Gastrocnemius medialis (tissue), 4 donors: ENCODE measurements at regions not wholly inside any gene's neighbourhood (a gene's known extent, or its start where the extent isn't known, plus 50 kb on each side); places are given as distances from the start of the nearest gene placed in this dataset.

ENCODE experiments used
- ATAC-seq, 2 donors: fragments of 150-250 bp; one replicate each; pipeline ENCODE4 v1.9.1; 2016
- DNase-seq, 2 donors: peaks; one replicate each; pipeline ENCODE4 v3.0.0-alpha.2; 2019
- H3K27ac ChIP-seq, 4 donors: fragments of 200-600 bp; sonication (generic); 1 replicate in 1 of 4; 2 replicates in 3 of 4; pipeline ENCODE4 v1.5.1; 2016 to 2018; ENCODE audit warnings: mild to moderate bottlenecking in 2 of 4, moderate library complexity in 1 of 4
- H3K27me3 ChIP-seq, 3 donors: fragments of 200-600 bp; sonication (generic) in 2 of 3; 1 replicate in 1 of 3; 2 replicates in 2 of 3; pipeline versions ENCODE4 v1.5.1 to v1.6.0; 2016 to 2019; ENCODE audit warnings: mild to moderate bottlenecking in 1 of 3, moderate library complexity in 1 of 3
- H3K36me3 ChIP-seq, 2 donors: fragments of 200-600 bp; sonication (generic) in 1 of 2; one replicate each; pipeline ENCODE4 v1.5.1; 2017 to 2018
- H3K4me1 ChIP-seq, 2 donors: fragments of 200-600 bp; sonication (generic) in 1 of 2; one replicate each; pipeline ENCODE4 v1.5.1; 2016 to 2017; ENCODE audit warnings: mild to moderate bottlenecking in 2 of 2
- H3K4me3 ChIP-seq, 4 donors: fragments of 200-600 bp; sonication (generic) in 3 of 4; 1 replicate in 1 of 4; 2 replicates in 3 of 4; pipeline ENCODE4 v1.5.1; 2016 to 2019; ENCODE audit warnings: mild to moderate bottlenecking in 2 of 4
- H3K9me3 ChIP-seq, 3 donors: fragments of 200-600 bp; sonication (generic) in 2 of 3; 1 replicate in 1 of 3; 2 replicates in 2 of 3; pipeline ENCODE4 v1.5.1; 2016 to 2019
- POLR2A ChIP-seq, 2 donors: fragments of 450-650 bp; IDR thresholded peaks; one replicate each; pipeline ENCODE4 v1.6.1; 2017; ENCODE audit warnings: antibody characterized with exemption in 2 of 2, mild to moderate bottlenecking in 2 of 2, moderate library complexity in 2 of 2
- in situ Hi-C, 4 donors: fragments of 200-750 bp; cut with MboI; loops; one replicate each; pipeline versions ENCODE4 v1.15.0 to v1.8.0; 2017; ENCODE audit warnings: low sequenced_read_pairs in 4 of 4
- intact Hi-C: fragments of 100-400 bp; cut with DNase I; formaldehyde crosslinking; loops from one replicate; pipeline ENCODE4 v1.15.1; 2023; ENCODE audit warnings: low total_unique reads
- TF ChIP-seq, protein P1 (sequence below), 5 experiments: fragments of 450-650 bp in 3 of 5; fragments of 200-600 bp in 2 of 5; sonication (generic) in 2 of 5; IDR thresholded peaks in 4 of 5; conservative IDR thresholded peaks in 1 of 5; 1 replicate in 4 of 5; 2 replicates in 1 of 5; pipeline ENCODE4 v1.5.1; 2016 to 2019; ENCODE audit warnings: antibody characterized with exemption in 5 of 5, mild to moderate bottlenecking in 3 of 5, moderate library complexity in 3 of 5

- DNase-seq (no peak), ATAC-seq (no peak)
- H3K27ac ChIP-seq = no peak overlapping the region
- no peaks in the 10 kb centered on the region for H3K9me3 ChIP-seq
- in situ Hi-C loops (no loop called here), intact Hi-C loops (no loop called here)
- H3K4me3 ChIP-seq = no peak overlapping the region
- H3K36me3 ChIP-seq = no peaks in the 10 kb centered on the region
- H3K27me3 ChIP-seq = no peaks in the 10 kb centered on the region
- no peaks in the 10 kb centered on the region for H3K4me1 ChIP-seq
- TF ChIP-seq, protein P1, sequence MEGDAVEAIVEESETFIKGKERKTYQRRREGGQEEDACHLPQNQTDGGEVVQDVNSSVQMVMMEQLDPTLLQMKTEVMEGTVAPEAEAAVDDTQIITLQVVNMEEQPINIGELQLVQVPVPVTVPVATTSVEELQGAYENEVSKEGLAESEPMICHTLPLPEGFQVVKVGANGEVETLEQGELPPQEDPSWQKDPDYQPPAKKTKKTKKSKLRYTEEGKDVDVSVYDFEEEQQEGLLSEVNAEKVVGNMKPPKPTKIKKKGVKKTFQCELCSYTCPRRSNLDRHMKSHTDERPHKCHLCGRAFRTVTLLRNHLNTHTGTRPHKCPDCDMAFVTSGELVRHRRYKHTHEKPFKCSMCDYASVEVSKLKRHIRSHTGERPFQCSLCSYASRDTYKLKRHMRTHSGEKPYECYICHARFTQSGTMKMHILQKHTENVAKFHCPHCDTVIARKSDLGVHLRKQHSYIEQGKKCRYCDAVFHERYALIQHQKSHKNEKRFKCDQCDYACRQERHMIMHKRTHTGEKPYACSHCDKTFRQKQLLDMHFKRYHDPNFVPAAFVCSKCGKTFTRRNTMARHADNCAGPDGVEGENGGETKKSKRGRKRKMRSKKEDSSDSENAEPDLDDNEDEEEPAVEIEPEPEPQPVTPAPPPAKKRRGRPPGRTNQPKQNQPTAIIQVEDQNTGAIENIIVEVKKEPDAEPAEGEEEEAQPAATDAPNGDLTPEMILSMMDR (IDR thresholded peaks at IDR 0.05 in 4 of 5, conservative IDR thresholded peaks at IDR 0.05 in 1 of 5) = no peak
- TF ChIP-seq POLR2A (IDR thresholded peaks at IDR 0.05) = no peak
These were observed 410.7 kb downstream of the SHISA9 start for GRCh38 chr16:13312063-13312462.

DNA sequence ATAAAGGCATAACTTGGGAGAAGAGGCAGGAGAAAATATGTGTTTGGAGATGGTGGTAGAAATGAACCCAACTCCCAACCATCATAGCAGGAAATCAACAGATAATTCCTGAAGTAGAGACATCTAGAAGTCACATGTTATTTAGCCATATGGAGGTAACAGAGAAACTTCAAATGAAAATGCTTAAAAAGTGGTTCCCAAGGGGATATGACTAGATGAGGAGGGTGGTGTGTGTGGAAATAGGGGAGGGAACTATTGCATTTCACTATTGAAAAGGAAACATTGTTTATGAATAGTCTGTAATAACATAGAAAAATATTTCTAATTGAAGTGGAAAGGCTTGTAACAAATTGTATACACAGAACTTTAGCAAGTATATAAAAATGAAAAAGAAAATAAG lies 412.0 kb downstream of the SHISA9 start:
- DNase-seq (no peak), ATAC-seq (no peak)
- no peaks in the 10 kb centered on the region for H3K4me1 ChIP-seq
- intact Hi-C loops (no loop called here), in situ Hi-C loops (no loop called here)
- TF ChIP-seq, protein P1 (IDR thresholded peaks at IDR 0.05 in 4 of 5, conservative IDR thresholded peaks at IDR 0.05 in 1 of 5) = no peak
- TF ChIP-seq POLR2A (IDR thresholded peaks at IDR 0.05) = no peak
- no peak overlapping the region for H3K27ac ChIP-seq
- no peaks in the 10 kb centered on the region for H3K9me3 ChIP-seq
- no peaks in the 10 kb centered on the region for H3K36me3 ChIP-seq
- H3K27me3 ChIP-seq = no peaks in the 10 kb centered on the region
- no peak overlapping the region for H3K4me3 ChIP-seq

DNA sequence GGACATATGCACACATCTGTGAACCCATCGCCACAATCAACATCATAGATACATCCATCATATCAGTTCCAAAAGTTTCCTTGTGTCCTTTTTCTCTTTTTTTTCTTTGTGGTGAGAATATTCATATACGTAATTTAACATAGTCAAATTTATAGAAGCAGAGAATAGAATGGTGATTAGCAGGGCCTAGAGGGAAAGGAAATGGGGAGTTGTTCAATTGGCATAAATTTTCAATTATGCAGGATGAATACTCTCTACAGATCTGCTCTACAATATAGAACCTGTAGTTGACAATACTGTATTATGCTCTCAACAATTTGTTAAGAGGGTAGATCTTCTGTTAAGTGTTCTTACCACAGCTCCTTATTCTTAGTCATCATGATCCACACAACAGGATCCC lies 413.2 kb downstream of the SHISA9 start:
- Histone ChIP-seq H3K4me3 (no peak overlapping the region), H3K36me3 (no peaks in the 10 kb centered on the region), H3K27ac (no peak overlapping the region), H3K27me3 (no peaks in the 10 kb centered on the region), H3K4me1 (no peaks in the 10 kb centered on the region), H3K9me3 (no peaks in the 10 kb centered on the region)
- intact Hi-C loops (no loop called here), in situ Hi-C loops (no loop called here)
- DNase-seq (no peak), ATAC-seq (no peak)
- TF ChIP-seq, protein P1 (IDR thresholded peaks at IDR 0.05 in 4 of 5, conservative IDR thresholded peaks at IDR 0.05 in 1 of 5) = no peak
- no peak for TF ChIP-seq POLR2A (IDR thresholded peaks at IDR 0.05)

GRCh38 chr16:13315642-13316427 lies 414.4 kb downstream of the SHISA9 start:
- DNase-seq = no peak
- TF ChIP-seq POLR2A (IDR thresholded peaks at IDR 0.05) = no peak
- TF ChIP-seq, protein P1 (IDR thresholded peaks at IDR 0.05 in 4 of 5, conservative IDR thresholded peaks at IDR 0.05 in 1 of 5) = no peak
- ATAC-seq = no peak

GRCh38 chr16:13322336-13322735 lies 420.9 kb downstream of the SHISA9 start:
- no peaks in the 10 kb centered on the region for H3K9me3 ChIP-seq
- H3K27me3 ChIP-seq = no peaks in the 10 kb centered on the region
- H3K4me3 ChIP-seq = no peak overlapping the region
- no peaks in the 10 kb centered on the region for H3K4me1 ChIP-seq
- no peaks in the 10 kb centered on the region for H3K36me3 ChIP-seq
- no peak overlapping the region for H3K27ac ChIP-seq
- in situ Hi-C loops = no loop called here
- no peak for ATAC-seq
- DNase-seq = no peak
- intact Hi-C loops = no loop called here
- no peak for TF ChIP-seq POLR2A (IDR thresholded peaks at IDR 0.05)
- TF ChIP-seq, protein P1 (IDR thresholded peaks at IDR 0.05 in 4 of 5, conservative IDR thresholded peaks at IDR 0.05 in 1 of 5) = no peak

More at GRCh38 chr16:13315642-13316427, 414.4 kb downstream of the SHISA9 start:
- in situ Hi-C loops = no loop called here
- H3K27me3 ChIP-seq = no peaks in the 10 kb centered on the region
- no peaks in the 10 kb centered on the region for H3K4me1 ChIP-seq
- no peak overlapping the region for H3K4me3 ChIP-seq
- H3K36me3 ChIP-seq = no peaks in the 10 kb centered on the region
- H3K9me3 ChIP-seq = no peaks in the 10 kb centered on the region
- H3K27ac ChIP-seq = no peak overlapping the region
- intact Hi-C loops = no loop called here
